T-helper 22 cell (primary cell): ENCODE measurements at regions not wholly inside any gene's neighbourhood (a gene's known extent, or its start where the extent isn't known, plus 50 kb on each side); places are given as distances from the start of the nearest gene placed in this dataset.
"Not testable (repeated sequence)": the region's sequence is repeated elsewhere in the genome, so short reads cannot be mapped to it uniquely, and the experiment has no call there.

Source experiments
- DNase-seq: peaks from one replicate; pipeline ENCODE4 v3.0.0-alpha.2; 2020; ENCODE audit warnings: low read depth

GRCh38 chr5:125476901-125477585, 730.6 kb upstream of the ZNF608 start:
- DNase-seq = no peak

GRCh38 chr5:125477586-125477975, 731.1 kb upstream of the ZNF608 start:
- no peak for DNase-seq

GRCh38 chr5:125478599-125478998, 732.2 kb upstream of the ZNF608 start:
- DNase-seq = no peak

GRCh38 chr5:125480911-125481310, 734.5 kb upstream of the ZNF608 start:
- no peak for DNase-seq

GRCh38 chr5:125481506-125482465, 735.3 kb upstream of the ZNF608 start:
- no peak for DNase-seq

- no peak for DNase-seq
Measured at GRCh38 chr5:125483609-125484008, 737.2 kb upstream of the ZNF608 start.

- no peak for DNase-seq
Measured at GRCh38 chr5:125484272-125484741, 737.9 kb upstream of the ZNF608 start.

GRCh38 chr5:125484742-125485641, 738.6 kb upstream of the ZNF608 start:
- no peak for DNase-seq

- DNase-seq = no peak
Measured at GRCh38 chr5:125485771-125486170, 739.3 kb upstream of the ZNF608 start.

GRCh38 chr5:125486634-125487033, 740.2 kb upstream of the ZNF608 start:
- DNase-seq = no peak

- DNase-seq = no peak
Measured at GRCh38 chr5:125487231-125487630, 740.8 kb upstream of the ZNF608 start.

- DNase-seq = not testable (repeated sequence)
Measured at GRCh38 chr5:125487652-125488051, 741.2 kb upstream of the ZNF608 start.

GRCh38 chr5:125489146-125489545, 742.7 kb upstream of the ZNF608 start:
- DNase-seq = no peak

- no peak for DNase-seq
Measured at GRCh38 chr5:125491986-125492492, 745.6 kb upstream of the ZNF608 start.

- no peak for DNase-seq
Measured at GRCh38 chr5:125492977-125493376, 746.5 kb upstream of the ZNF608 start.

- DNase-seq = no peak
Measured at GRCh38 chr5:125496393-125496792, 750.0 kb upstream of the ZNF608 start.

- no peak for DNase-seq
Measured at GRCh38 chr5:125497651-125498050, 751.2 kb upstream of the ZNF608 start.

GRCh38 chr5:125499636-125500332, 753.3 kb upstream of the ZNF608 start:
- DNase-seq = no peak

GRCh38 chr5:125501396-125501795, 755.0 kb upstream of the ZNF608 start:
- DNase-seq = no peak

- no peak for DNase-seq
Measured at GRCh38 chr5:125503946-125504345, 757.5 kb upstream of the ZNF608 start.

- DNase-seq = no peak
Measured at GRCh38 chr5:125505115-125505514, 758.7 kb upstream of the ZNF608 start.
